Ascending aorta (tissue), 2 donors: ENCODE measurements at regions not wholly inside any gene's neighbourhood (a gene's known extent, or its start where the extent isn't known, plus 50 kb on each side); places are given as distances from the start of the nearest gene placed in this dataset.

Experiments
- DNase-seq, 2 donors: peaks; one replicate each; pipeline ENCODE4 v3.0.0-alpha.2; 2019; ENCODE audit warnings: low spot score in 2 of 2
- H3K27ac ChIP-seq, 2 donors: fragments of 200-600 bp; sonication (generic); one replicate each; pipeline ENCODE4 v1.5.1; 2016 to 2017; ENCODE audit warnings: mild to moderate bottlenecking in 1 of 2
- H3K27me3 ChIP-seq: fragments of 200-600 bp; sonication (generic); one replicate; pipeline ENCODE4 v1.5.1; 2017
- H3K36me3 ChIP-seq, 2 donors: fragments of 200-600 bp; sonication (generic); one replicate each; pipeline ENCODE4 v1.5.1; 2016
- H3K4me1 ChIP-seq, 2 donors: fragments of 200-600 bp; sonication (generic); one replicate each; pipeline ENCODE4 v1.5.1; 2016 to 2017; ENCODE audit warnings: mild to moderate bottlenecking in 1 of 2
- H3K4me3 ChIP-seq, 2 donors: fragments of 200-600 bp; sonication (generic); one replicate each; pipeline ENCODE4 v1.5.1; 2016 to 2017; ENCODE audit warnings: mild to moderate bottlenecking in 1 of 2
- H3K9me3 ChIP-seq, 2 donors: fragments of 200-600 bp; sonication (generic); one replicate each; pipeline ENCODE4 v1.5.1; 2016
- CTCF ChIP-seq, 3 experiments: fragments of 200-600 bp in 2 of 3; fragments of 450-650 bp in 1 of 3; sonication (generic) in 2 of 3; IDR thresholded peaks; one replicate each; pipeline ENCODE4 v1.5.1; 2016 to 2019; ENCODE audit warnings: antibody characterized with exemption in 3 of 3, mild to moderate bottlenecking in 1 of 3, moderate library complexity in 1 of 3
- intact Hi-C: fragments of 100-400 bp; cut with DNase I; formaldehyde crosslinking; loops from one replicate; pipeline ENCODE4 v1.15.1; 2023

GRCh38 chr4:134999169-134999568 lies 797.6 kb upstream of the PABPC4L start:
- Histone ChIP-seq H3K9me3 (no peaks in the 10 kb centered on the region), H3K4me1 (no peaks in the 10 kb centered on the region), H3K27ac (no peak overlapping the region), H3K4me3 (no peak overlapping the region), H3K27me3 (no peaks in the 10 kb centered on the region), H3K36me3 (no peaks in the 10 kb centered on the region)
- no peak for TF ChIP-seq CTCF (IDR thresholded peaks at IDR 0.05)
- no peak for DNase-seq
- intact Hi-C loops = no loop called here

DNA sequence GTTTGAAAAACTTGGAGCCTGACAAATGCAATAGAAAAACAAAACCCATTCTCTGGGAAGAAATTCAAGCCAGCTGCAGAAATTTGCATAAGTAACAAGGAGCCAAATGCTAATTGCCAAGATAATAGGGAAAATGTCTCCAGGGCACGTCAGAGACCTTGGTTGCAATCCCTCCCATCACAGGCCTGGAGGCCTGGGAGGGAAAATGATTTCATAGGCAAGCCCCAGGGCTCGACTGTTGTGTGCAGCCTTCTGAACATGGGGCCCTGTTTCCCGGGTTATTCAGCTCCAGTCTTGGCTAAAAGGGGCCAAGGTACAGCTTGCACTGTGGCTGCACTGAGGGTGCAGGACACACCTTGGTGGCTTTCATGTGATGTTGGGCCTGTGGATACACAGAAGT lies 760.4 kb upstream of the PABPC4L start:
- Histone ChIP-seq H3K4me1 (no peaks in the 10 kb centered on the region), H3K4me3 (no peak overlapping the region), H3K9me3 (no peaks in the 10 kb centered on the region), H3K27me3 (no peaks in the 10 kb centered on the region), H3K27ac (no peak overlapping the region), H3K36me3 (no peaks in the 10 kb centered on the region)
- TF ChIP-seq CTCF (IDR thresholded peaks at IDR 0.05) = no peak
- no peak for DNase-seq
- intact Hi-C loops = no loop called here

GRCh38 chr4:134958862-134959261 lies 757.3 kb upstream of the PABPC4L start:
- intact Hi-C loops = no loop called here
- Histone ChIP-seq H3K27me3 (no peaks in the 10 kb centered on the region), H3K36me3 (no peaks in the 10 kb centered on the region), H3K9me3 (no peaks in the 10 kb centered on the region), H3K27ac (no peak overlapping the region), H3K4me1 (no peaks in the 10 kb centered on the region), H3K4me3 (no peak overlapping the region)
- TF ChIP-seq CTCF (IDR thresholded peaks at IDR 0.05) = no peak
- no peak for DNase-seq

- Histone ChIP-seq H3K4me3 (no peak overlapping the region), H3K36me3 (no peaks in the 10 kb centered on the region), H3K9me3 (no peaks in the 10 kb centered on the region), H3K27me3 (no peaks in the 10 kb centered on the region), H3K27ac (no peak overlapping the region), H3K4me1 (no peaks in the 10 kb centered on the region)
- intact Hi-C loops = no loop called here
- no peak for TF ChIP-seq CTCF (IDR thresholded peaks at IDR 0.05)
- no peak for DNase-seq
Measured at GRCh38 chr4:134955059-134955458, 753.5 kb upstream of the PABPC4L start.

DNA sequence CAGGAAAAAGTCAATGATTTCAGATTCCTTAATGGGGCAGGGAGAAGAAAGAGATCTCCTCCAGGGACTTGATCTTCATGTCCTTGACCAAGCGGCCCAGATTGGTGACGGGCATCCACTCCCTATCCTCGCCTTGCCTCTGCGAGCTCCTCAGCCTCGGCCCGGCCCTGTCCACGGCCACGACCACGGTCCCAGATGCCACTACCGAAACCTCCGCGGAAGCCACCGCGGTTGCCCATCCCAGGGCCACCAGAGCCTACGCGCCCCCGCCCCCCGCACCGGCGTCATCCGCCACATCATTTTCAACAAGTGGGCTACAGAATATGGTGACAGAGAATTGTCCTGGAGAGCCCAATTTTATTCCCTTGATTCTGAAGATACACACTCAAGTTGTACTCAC lies 751.2 kb upstream of the PABPC4L start:
- H3K36me3 ChIP-seq = no peaks in the 10 kb centered on the region
- intact Hi-C loops = no loop called here
- no peaks in the 10 kb centered on the region for H3K27me3 ChIP-seq
- H3K27ac ChIP-seq = no peak overlapping the region
- H3K4me1 ChIP-seq = no peaks in the 10 kb centered on the region
- H3K4me3 ChIP-seq = no peak overlapping the region
- no peak for TF ChIP-seq CTCF (IDR thresholded peaks at IDR 0.05)
- DNase-seq = no peak
- no peaks in the 10 kb centered on the region for H3K9me3 ChIP-seq

DNA sequence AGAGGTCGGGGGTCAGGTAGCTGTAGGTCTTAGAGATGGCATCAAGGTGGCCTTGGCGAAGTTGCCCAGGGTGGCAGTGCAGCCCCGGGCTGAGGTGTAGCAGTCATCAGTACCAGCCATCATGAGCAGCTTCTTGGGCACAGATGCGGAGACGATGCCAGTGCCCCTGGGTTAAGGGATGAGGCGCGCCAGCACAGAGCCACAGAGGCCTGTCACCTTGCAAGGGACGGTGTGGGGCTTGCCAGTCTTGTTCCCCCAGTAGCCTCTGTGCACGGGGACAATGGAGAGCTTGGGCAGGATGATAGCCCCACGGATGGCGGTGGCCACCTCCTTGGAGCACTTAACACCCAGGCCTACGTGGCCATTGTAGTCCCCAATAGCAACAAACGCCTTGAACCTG lies 750.7 kb upstream of the PABPC4L start:
- Histone ChIP-seq H3K9me3 (no peaks in the 10 kb centered on the region), H3K27me3 (no peaks in the 10 kb centered on the region), H3K4me3 (no peak overlapping the region), H3K4me1 (no peaks in the 10 kb centered on the region), H3K27ac (no peak overlapping the region), H3K36me3 (no peaks in the 10 kb centered on the region)
- no peak for TF ChIP-seq CTCF (IDR thresholded peaks at IDR 0.05)
- no peak for DNase-seq
- intact Hi-C loops = no loop called here
